ENCODE measurements at regions not wholly inside any gene's neighbourhood (a gene's known extent, or its start where the extent isn't known, plus 50 kb on each side); places are given as distances from the start of the nearest gene placed in this dataset.

- TF ChIP-seq CTCF (IDR thresholded peaks at IDR 0.05 in 8 of 11, conservative IDR thresholded peaks at IDR 0.05 in 3 of 11) (no peak), POLR2A (IDR thresholded peaks at IDR 0.05) (no peak)
These were observed 276.1 kb downstream of the NFKBIZ start for GRCh38 chr3:102125197-102125993.

All from spleen (tissue), 7 donors.